Right lung (tissue), 2 donors: ENCODE measurements at regions not wholly inside any gene's neighbourhood (a gene's known extent, or its start where the extent isn't known, plus 50 kb on each side); places are given as distances from the start of the nearest gene placed in this dataset.

ENCODE experiments used
- DNase-seq, 2 donors: peaks; one replicate each; pipeline ENCODE4 v3.0.0-alpha.2; 2013

GRCh38 chr2:107383691-107384090, 443.0 kb upstream of the RGPD4 start:
- no peak for DNase-seq

- DNase-seq = no peak
These were observed 442.3 kb upstream of the RGPD4 start for GRCh38 chr2:107384422-107384821.

- DNase-seq = no peak
These were observed 440.8 kb upstream of the RGPD4 start for GRCh38 chr2:107385921-107386320.

- no peak for DNase-seq
These were observed 434.4 kb upstream of the RGPD4 start for GRCh38 chr2:107392241-107392704.

GRCh38 chr2:107393516-107393915, 433.2 kb upstream of the RGPD4 start:
- DNase-seq = no peak

- no peak for DNase-seq
These were observed 428.0 kb upstream of the RGPD4 start for GRCh38 chr2:107398683-107399082.

- no peak for DNase-seq
These were observed 424.4 kb upstream of the RGPD4 start for GRCh38 chr2:107402330-107402729.

GRCh38 chr2:107405261-107405660, 421.4 kb upstream of the RGPD4 start:
- no peak for DNase-seq

GRCh38 chr2:107407017-107407416, 419.7 kb upstream of the RGPD4 start:
- DNase-seq = no peak

- DNase-seq = no peak
These were observed 418.7 kb upstream of the RGPD4 start for GRCh38 chr2:107407974-107408373.

GRCh38 chr2:107411267-107411666, 415.4 kb upstream of the RGPD4 start:
- peak; percentile 8 to 17 for DNase-seq

- no peak for DNase-seq
These were observed 414.3 kb upstream of the RGPD4 start for GRCh38 chr2:107412209-107412904.

GRCh38 chr2:107412981-107413380, 413.7 kb upstream of the RGPD4 start:
- DNase-seq = no peak

GRCh38 chr2:107414376-107414775, 412.3 kb upstream of the RGPD4 start:
- DNase-seq = no peak

- DNase-seq = no peak
These were observed 408.0 kb upstream of the RGPD4 start for GRCh38 chr2:107418708-107419107.

GRCh38 chr2:107419191-107419590, 407.5 kb upstream of the RGPD4 start:
- no peak for DNase-seq

- no peak for DNase-seq
These were observed 397.9 kb upstream of the RGPD4 start for GRCh38 chr2:107428781-107429180.

- no peak for DNase-seq
These were observed 396.7 kb upstream of the RGPD4 start for GRCh38 chr2:107430006-107430405.

- DNase-seq = no peak
These were observed 396.0 kb upstream of the RGPD4 start for GRCh38 chr2:107430596-107431266.

- no peak for DNase-seq
These were observed 390.4 kb upstream of the RGPD4 start for GRCh38 chr2:107436281-107436680.

GRCh38 chr2:107437265-107437664, 389.4 kb upstream of the RGPD4 start:
- no peak for DNase-seq

- DNase-seq = no peak
These were observed 388.9 kb upstream of the RGPD4 start for GRCh38 chr2:107437807-107438206.

GRCh38 chr2:107448160-107448559, 378.5 kb upstream of the RGPD4 start:
- no peak for DNase-seq

GRCh38 chr2:107461301-107461700, 365.4 kb upstream of the RGPD4 start:
- no peak for DNase-seq
